ENCODE measurements at regions not wholly inside any gene's neighbourhood (a gene's known extent, or its start where the extent isn't known, plus 50 kb on each side); places are given as distances from the start of the nearest gene placed in this dataset.
A peak's percentile ranks its signal among the peaks of the same experiment; 100 is the strongest.

DNA sequence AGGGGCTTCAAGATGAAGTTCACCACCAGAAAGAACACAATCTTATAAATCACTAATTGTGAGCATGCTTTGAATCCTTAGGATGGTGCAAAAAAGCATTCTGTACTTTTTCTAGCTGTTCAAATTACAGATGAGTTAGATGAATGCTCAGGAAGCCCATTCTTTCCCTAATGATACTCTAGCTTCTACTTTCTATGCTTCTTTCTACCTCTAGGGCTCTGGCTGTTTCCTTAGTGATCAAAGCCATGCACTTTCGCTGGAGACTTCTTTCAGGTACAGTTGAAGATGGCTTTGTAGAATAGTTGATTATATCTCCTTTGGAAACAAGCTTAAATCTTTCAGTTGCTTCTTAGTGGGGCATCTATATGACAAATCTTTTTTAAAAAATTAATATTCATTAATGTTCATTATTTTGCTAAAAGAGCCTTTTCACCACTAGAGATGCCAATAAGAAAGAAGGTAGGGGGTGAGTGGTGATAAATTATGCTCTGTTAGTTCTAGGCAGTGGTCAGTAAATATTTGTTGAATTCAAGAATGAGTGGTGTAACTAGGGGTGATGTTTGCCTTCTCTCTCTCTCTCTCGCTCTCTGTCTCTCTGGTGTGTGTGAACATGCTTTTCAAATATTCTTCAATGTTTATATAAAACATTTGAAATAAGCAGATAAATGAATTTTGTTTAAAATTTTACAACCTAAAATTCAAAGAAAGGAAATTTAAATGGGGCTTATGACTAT, 169.4 kb downstream of the GLUD2 start:
- Histone ChIP-seq H3K27ac (ENCODE audit: control insufficient read depth, insufficient read depth, low read length) (no peak overlapping the region), H3K9ac (ENCODE audit: control insufficient read depth, extremely low read depth, insufficient read depth, low read length) (no peak overlapping the region), H3K4me3 (ENCODE audit: control insufficient read depth in 2 of 3, extremely low read depth in 1 of 3, insufficient read depth in 2 of 3, low read depth in 1 of 3, low read length in 3 of 3) (no peak overlapping the region), H3K4me1 (ENCODE audit: control insufficient read depth, extremely low read depth, insufficient read depth, low read length) (no peaks in the 10 kb centered on the region), H3K36me3 (ENCODE audit: control insufficient read depth in 2 of 2, extremely low read depth in 1 of 2, insufficient read depth in 2 of 2, low read length in 2 of 2) (no peaks in the 10 kb centered on the region), H3K79me2 (ENCODE audit: control insufficient read depth, insufficient read depth, low read length) (no peaks in the 10 kb centered on the region), H3K27me3 (ENCODE audit: control insufficient read depth, extremely low read depth, insufficient read depth, low read length) (no peaks in the 10 kb centered on the region), H4K20me1 (ENCODE audit: control insufficient read depth, extremely low read depth, insufficient read depth, low read length) (no peaks in the 10 kb centered on the region), H3K4me2 (ENCODE audit: control insufficient read depth, extremely low read depth, insufficient read depth, low read depth, low read length) (no peak overlapping the region), H3K9me1 (ENCODE audit: control insufficient read depth, extremely low read depth, insufficient read depth, low read length) (no peaks in the 10 kb centered on the region), H2AFZ (ENCODE audit: control insufficient read depth, low read length) (no peak overlapping the region), H3K9me3 (ENCODE audit: control insufficient read depth, low read depth, low read length) (no peaks in the 10 kb centered on the region)
- no peak for FAIRE-seq
- dilution Hi-C loops (cut with MboI; ENCODE audit: extremely low pct_ligation_motif_present, low sequenced_read_pairs): no loop called here
- no peak for TF ChIP-seq EZH2 (IDR thresholded peaks at IDR 0.05; ENCODE audit: low read length)
- TF ChIP-seq, protein P1, sequence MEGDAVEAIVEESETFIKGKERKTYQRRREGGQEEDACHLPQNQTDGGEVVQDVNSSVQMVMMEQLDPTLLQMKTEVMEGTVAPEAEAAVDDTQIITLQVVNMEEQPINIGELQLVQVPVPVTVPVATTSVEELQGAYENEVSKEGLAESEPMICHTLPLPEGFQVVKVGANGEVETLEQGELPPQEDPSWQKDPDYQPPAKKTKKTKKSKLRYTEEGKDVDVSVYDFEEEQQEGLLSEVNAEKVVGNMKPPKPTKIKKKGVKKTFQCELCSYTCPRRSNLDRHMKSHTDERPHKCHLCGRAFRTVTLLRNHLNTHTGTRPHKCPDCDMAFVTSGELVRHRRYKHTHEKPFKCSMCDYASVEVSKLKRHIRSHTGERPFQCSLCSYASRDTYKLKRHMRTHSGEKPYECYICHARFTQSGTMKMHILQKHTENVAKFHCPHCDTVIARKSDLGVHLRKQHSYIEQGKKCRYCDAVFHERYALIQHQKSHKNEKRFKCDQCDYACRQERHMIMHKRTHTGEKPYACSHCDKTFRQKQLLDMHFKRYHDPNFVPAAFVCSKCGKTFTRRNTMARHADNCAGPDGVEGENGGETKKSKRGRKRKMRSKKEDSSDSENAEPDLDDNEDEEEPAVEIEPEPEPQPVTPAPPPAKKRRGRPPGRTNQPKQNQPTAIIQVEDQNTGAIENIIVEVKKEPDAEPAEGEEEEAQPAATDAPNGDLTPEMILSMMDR (optimal IDR thresholded peaks at IDR 0.05 in 1 of 3, IDR thresholded peaks at IDR 0.05 in 1 of 3, conservative IDR thresholded peaks at IDR 0.05 in 1 of 3; ENCODE audit: extremely low read depth in 1 of 3, insufficient read depth in 2 of 3, low read length in 3 of 3): peak in 1 of 3 experiments; percentile 7
- DNase-seq (ENCODE audit: low read depth, low spot score): no peak

DNA sequence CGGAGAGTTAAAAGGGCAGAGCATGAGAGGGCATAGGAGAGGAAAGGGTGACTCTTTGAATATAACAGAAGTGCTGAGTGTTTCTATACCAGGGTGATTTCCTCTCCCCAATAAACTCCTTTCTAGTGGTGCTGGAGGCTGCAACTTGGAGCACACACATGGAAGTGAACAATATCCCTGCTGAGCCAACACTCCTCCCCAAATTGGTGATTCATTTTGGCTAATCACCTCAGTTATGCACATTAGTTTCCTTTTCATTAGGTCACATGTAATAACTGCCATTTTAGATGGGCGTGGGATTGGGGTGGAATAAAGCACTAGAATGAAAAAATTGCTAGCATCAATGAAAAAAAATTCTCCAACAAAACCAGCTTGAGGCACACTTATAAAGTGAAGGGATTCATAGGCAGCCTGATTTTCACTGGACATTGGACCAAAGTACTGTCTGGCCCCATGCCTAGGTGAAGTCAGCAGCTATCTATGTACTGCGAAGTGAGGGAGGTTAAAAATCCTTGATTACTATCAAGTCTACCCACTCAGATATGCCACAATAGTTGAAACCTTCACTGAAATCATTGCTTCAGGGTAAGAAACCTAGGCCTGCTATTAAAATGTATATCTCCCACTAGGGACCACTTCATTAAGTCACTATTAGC, 174.0 kb downstream of the GLUD2 start:
- H3K36me3 ChIP-seq (ENCODE audit: control insufficient read depth in 2 of 2, extremely low read depth in 1 of 2, insufficient read depth in 2 of 2, low read length in 2 of 2): no peaks in the 10 kb centered on the region
- no peaks in the 10 kb centered on the region for H3K9me3 ChIP-seq (ENCODE audit: control insufficient read depth, low read depth, low read length)
- TF ChIP-seq, protein P1 (optimal IDR thresholded peaks at IDR 0.05 in 1 of 3, IDR thresholded peaks at IDR 0.05 in 1 of 3, conservative IDR thresholded peaks at IDR 0.05 in 1 of 3; ENCODE audit: extremely low read depth in 1 of 3, insufficient read depth in 2 of 3, low read length in 3 of 3): no peak
- H2AFZ ChIP-seq (ENCODE audit: control insufficient read depth, low read length): no peak overlapping the region
- no peak overlapping the region for H3K4me3 ChIP-seq (ENCODE audit: control insufficient read depth in 2 of 3, extremely low read depth in 1 of 3, insufficient read depth in 2 of 3, low read depth in 1 of 3, low read length in 3 of 3)
- no peaks in the 10 kb centered on the region for H3K4me1 ChIP-seq (ENCODE audit: control insufficient read depth, extremely low read depth, insufficient read depth, low read length)
- no peaks in the 10 kb centered on the region for H3K9me1 ChIP-seq (ENCODE audit: control insufficient read depth, extremely low read depth, insufficient read depth, low read length)
- no peak overlapping the region for H3K9ac ChIP-seq (ENCODE audit: control insufficient read depth, extremely low read depth, insufficient read depth, low read length)
- DNase-seq (ENCODE audit: low read depth, low spot score) (no peak), FAIRE-seq (no peak)
- H3K27me3 ChIP-seq (ENCODE audit: control insufficient read depth, extremely low read depth, insufficient read depth, low read length): no peaks in the 10 kb centered on the region
- dilution Hi-C loops (cut with MboI; ENCODE audit: extremely low pct_ligation_motif_present, low sequenced_read_pairs): no loop called here
- no peaks in the 10 kb centered on the region for H4K20me1 ChIP-seq (ENCODE audit: control insufficient read depth, extremely low read depth, insufficient read depth, low read length)
- H3K27ac ChIP-seq (ENCODE audit: control insufficient read depth, insufficient read depth, low read length): no peak overlapping the region
- no peak overlapping the region for H3K4me2 ChIP-seq (ENCODE audit: control insufficient read depth, extremely low read depth, insufficient read depth, low read depth, low read length)
- H3K79me2 ChIP-seq (ENCODE audit: control insufficient read depth, insufficient read depth, low read length): no peaks in the 10 kb centered on the region

Measured in keratinocyte (primary cell).